RKO (cell line): ENCODE measurements at regions not wholly inside any gene's neighbourhood (a gene's known extent, or its start where the extent isn't known, plus 50 kb on each side); places are given as distances from the start of the nearest gene placed in this dataset.
"Not testable (repeated sequence)": the region's sequence is repeated elsewhere in the genome, so short reads cannot be mapped to it uniquely, and the experiment has no call there.

ENCODE experiments used
- DNase-seq: peaks from one replicate; pipeline ENCODE4 v3.0.0-alpha.2; 2016; ENCODE audit warnings: low spot score

GRCh38 chr5:119895066-119895465 lies 265.7 kb downstream of the FAM170A start:
- DNase-seq = no peak

DNA sequence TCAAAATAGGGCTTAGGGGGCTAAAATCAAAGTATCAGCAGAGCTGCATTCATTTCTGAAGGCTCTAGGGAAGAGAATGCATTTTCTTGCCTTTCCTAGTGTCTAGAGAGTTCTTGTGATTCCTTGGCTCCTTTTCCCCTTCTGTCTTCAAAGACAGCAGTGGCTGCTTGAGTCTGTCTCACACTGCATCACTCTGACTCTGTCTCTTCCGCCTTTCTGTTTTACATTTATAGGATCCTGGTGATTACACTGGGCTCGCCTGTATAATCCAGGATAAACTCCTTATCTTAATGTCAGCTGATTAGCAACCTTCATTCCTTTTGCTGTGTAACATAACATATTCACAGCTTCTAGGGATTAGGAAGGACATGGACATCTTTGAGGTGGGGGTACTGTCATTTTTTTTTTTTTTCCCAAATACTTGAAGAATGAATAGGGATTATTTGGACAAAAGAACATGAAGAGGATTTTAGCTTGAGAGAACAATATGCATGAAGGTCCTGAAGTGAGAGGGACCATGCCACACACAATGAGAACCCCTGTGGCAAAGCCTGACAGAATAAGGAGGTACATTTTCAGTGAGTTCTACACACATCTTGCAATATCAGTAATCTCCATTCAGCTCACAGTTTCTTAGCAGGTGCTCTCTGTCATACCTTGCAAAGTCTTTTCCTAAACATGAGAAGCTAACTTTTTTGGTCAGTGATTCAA lies 267.6 kb downstream of the FAM170A start:
- DNase-seq = no peak

DNA sequence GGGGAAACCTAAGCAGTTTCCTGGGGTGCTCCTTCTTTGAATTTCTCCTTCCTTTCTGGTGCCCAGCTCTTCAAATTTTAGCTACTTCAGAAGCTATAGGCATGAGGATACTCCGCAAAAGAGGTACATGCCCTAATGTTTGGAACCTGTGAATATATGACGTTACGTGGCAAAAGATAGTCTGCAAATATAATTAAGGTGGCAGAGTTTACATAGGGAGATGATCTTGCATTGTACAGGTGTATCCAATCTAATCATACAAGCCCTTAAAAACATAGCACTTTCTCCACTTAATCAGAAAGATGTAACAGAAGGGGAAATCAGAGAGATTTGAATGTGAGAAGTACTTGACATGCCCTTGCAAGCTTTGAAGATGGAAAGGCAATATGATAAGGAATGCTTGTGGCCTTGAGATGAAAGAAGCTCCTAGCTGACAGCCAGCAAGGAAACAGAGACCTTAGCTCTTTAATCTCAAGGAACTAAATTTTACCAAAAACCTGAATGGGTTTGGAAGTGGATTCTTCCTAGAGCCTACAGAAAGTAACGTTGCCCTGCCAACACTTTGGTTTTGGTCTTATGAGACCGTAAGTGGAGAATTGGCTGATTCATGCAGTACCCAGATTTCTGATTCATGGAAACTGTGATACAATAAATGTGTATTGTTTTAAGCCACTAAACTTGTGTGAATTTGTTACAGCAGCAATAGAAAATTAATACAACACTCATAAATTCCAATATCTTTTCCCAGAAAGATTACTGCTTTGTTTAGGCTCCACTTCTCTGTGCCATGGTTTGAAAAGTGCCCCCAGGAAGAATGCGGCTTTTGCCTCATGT lies 268.4 kb downstream of the FAM170A start:
- DNase-seq = peak; percentile 18

GRCh38 chr5:119899981-119900380 lies 270.6 kb downstream of the FAM170A start:
- DNase-seq = no peak

GRCh38 chr5:119902593-119902992 lies 273.2 kb downstream of the FAM170A start:
- DNase-seq = no peak

GRCh38 chr5:119913425-119913824 lies 284.1 kb downstream of the FAM170A start:
- DNase-seq = no peak

- DNase-seq = no peak
Observed at GRCh38 chr5:119919279-119919678, 289.9 kb downstream of the FAM170A start.

GRCh38 chr5:119926301-119926700 lies 296.9 kb downstream of the FAM170A start:
- no peak for DNase-seq

GRCh38 chr5:119928974-119929373 lies 299.6 kb downstream of the FAM170A start:
- no peak for DNase-seq

- DNase-seq = no peak
Observed at GRCh38 chr5:119930490-119930889, 301.1 kb downstream of the FAM170A start.

DNA sequence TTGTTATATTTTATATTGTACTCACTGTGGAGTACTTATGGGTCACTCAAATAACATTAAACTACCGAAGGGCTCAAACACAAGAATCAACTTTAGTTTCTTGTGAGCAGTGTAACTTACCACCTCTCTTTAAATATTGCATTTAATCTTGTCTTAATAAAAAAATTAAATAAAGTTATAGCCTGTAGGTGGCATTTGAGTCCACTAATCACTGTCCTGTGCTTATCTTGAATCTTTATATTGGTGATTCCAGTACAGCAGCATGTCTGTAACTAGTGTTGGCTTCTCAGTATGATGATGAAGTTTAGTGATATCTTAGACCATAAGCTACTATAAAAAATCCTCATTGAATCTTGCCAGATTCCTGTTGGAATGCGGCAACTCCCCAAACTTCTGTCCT lies 313.8 kb downstream of the FAM170A start:
- peak; percentile 35 for DNase-seq

DNA sequence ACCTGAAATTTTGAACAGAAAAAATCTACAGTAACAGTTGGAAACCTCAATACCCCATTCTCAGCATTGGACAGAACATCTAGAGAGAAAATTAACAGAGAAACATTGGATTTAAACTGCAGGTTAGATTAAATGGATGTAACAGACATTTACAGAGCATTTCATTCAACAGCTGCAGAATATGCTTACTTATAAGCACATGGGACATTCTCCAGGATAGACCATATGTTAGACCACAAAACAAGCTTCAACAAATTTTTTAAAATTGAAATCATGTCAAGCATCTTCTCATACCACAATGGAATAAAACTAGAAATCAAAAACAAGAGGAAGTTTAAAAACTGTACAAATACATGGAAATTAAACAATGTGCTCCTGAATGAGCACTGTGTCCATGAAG lies 316.3 kb downstream of the FAM170A start:
- DNase-seq = no peak

DNA sequence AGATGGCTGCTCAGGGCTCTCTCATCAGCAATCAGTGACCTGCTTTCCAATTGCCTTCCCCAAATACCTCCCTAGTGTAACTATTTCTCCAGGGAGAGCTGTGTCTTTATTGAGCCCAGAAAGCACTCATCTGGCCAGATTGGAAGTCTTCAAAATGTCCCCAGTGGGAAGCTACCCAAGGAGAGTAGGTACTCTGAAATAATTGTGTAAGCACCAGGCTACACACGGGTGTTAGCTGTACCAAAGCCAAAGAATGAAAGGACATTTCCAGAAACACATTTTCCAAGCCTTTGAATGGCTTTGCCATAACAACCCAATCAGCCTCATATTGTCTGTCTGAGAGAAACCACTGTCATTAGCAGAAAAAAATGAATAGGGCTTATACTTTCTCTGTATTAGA lies 318.8 kb downstream of the FAM170A start:
- no peak for DNase-seq

- DNase-seq = no peak
Observed at GRCh38 chr5:119949426-119949999, 320.2 kb downstream of the FAM170A start.

- DNase-seq = no peak
Observed at GRCh38 chr5:119951330-119951934, 322.1 kb downstream of the FAM170A start.

DNA sequence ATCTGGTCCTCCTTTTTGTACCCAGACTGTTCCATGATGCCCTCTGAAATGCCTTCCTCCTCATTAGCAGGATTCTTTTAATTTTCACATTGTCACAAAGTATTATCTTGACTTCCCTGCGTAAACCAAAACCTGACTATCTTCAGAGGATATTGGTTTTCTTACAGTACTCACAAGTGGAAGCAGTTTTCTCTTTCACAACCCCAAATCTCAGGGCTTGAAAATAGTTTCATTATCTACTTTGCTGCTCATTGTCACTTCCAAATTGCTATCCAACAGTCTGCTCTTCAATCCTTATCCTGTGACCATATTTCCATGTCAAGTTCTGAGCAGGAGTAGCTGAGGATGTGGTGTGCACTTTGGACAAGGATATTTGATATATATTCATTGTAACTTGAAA lies 324.1 kb downstream of the FAM170A start:
- no peak for DNase-seq

- DNase-seq = no peak
Observed at GRCh38 chr5:119954106-119954505, 324.7 kb downstream of the FAM170A start.

DNA sequence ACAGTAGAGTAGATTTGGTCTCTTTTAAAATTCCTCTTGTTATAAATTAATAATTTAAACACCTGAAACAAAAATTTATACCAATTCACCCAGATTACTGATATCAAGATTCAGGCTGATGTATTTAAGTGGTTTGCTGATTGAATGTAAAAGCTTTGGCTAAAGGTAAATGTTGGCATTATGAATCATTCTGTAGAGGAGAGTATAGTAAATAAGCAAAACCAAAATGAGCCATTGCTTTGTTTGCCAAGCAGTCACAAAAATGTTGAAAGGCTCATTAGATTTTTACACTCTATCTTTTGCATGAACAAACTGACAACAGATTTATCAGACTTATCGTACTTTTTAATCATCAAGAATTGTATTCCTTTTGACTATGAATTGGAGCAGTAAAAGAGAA lies 332.6 kb downstream of the FAM170A start:
- no peak for DNase-seq

- DNase-seq = no peak
Observed at GRCh38 chr5:119966028-119966427, 336.7 kb downstream of the FAM170A start.

- DNase-seq = no peak
Observed at GRCh38 chr5:119968690-119969089, 339.3 kb downstream of the FAM170A start.

DNA sequence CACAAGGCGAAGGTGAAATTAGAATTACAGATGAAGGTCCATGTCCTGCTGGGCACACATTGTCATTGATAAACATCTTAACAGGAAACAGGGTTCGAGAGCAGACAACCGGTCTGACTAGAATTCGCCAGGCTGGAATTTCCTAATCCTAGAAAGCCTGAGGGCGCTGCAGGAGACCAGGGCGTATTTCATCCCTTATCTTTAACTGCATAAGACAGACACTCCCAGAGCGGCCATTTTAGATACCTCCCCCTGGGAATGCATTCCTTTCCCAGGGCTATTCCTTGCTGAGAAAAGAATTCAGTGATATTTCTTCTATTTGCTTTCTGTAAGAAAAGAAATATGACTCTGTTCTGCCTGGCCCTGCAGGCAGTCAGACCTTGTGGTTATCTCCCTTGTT lies 357.7 kb downstream of the FAM170A start:
- not testable (repeated sequence) for DNase-seq

DNA sequence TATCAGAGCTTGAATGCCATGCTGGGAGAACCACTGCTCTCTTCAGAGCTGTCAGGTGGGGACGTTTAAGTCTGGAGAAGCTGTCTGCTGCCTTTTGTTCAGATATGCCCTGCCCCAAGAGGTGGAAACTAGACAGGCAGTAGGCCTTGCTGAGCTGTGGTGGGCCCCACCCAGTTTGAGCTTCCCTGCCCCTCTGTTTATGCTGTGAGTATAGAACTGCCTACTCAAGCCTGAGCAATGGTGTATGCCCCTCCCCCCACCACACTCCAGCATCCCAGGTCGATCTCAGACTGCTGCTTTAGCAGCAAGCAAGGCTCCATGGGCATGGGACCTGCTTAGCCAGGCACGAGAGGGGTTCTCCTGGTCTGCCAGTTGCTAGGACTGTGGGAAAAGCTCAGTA lies 362.3 kb downstream of the FAM170A start:
- DNase-seq = no peak

DNA sequence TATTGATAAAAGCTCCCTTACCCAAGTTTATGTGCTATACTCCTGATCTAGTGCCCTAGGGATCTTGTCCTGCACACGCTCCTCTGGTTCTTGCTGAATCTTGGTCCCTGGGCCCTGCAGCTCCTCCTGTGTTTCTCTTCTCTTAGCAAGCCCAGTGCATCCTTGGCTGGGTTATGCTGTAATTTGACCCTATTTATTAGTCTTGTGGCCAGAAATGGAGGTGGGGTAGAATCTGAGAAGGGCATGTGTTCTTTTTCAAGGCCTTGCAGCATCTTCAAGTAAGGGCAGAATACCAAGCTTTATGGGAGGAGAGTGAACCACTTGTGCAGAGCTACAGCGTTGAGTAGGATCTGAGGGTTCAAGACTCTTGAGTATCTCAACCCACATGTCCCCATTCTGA lies 366.8 kb downstream of the FAM170A start:
- DNase-seq = no peak
